Stimulated activated CD4-positive, alpha-beta T cell treated with anti-CD3 and anti-CD28 coated beads, TNF-alpha, amount 100 ng/mL, for 48 hours (primary cell): ENCODE measurements at regions not wholly inside any gene's neighbourhood (a gene's known extent, or its start where the extent isn't known, plus 50 kb on each side); places are given as distances from the start of the nearest gene placed in this dataset.

Source experiments
- DNase-seq, 3 donors: peaks; one replicate each; pipeline ENCODE4 v3.0.0-alpha.2; 2020; ENCODE audit warnings: low read depth in 3 of 3

DNA sequence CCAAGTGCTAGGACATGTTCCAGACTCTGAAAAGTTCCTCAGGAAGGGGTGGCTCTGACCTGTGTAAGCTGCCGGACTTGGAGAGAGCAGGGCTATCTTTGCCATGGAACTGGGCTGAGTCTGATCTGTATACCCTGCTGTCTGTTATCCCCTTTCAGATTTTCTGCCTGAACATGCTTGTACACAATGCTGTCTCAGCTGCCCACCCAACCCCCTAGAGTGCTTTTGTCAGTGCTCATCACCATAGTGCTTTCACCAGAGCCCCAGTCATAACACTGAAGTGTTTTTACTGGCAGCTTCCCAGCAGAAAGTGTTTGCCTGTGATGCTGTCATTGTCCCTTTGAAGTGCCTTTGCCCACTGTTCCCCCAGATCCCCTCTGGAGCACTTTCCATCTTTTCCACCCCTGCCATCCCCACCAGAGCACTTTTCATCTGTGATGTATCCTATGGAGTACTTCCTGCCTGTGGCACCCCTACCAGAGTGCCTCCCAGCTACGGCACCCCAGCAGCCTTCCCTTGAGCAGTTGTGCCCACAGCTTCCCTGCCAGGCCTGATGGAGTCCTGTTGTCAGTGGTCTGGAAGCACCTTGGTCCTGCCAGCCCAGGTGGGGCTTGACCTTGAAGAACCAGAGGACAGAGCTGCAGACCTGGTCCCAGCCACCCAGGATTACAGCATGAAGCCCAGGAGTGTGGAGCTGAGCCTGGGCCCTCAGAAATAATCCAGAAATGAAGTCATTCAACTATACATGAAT is 397.7 kb downstream of the DIPK2A start:
- no peak for DNase-seq

DNA sequence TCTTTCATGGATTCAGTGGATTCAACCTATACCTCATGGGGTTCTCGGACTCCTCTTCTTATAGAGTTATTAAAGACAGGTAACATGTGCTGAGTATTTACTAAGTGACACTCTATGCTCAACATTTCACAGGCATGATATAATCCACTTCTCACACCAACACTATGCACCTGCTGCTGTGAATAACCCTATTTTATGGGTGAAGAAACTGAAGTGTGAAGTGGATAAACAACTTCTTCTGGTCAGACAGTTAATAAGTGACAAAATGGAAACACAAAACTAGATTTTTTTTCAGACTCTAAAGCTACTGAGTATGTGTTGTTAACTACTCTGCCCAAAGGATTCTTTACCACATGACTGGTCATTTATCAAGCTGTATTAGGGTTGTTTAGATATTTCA is 403.5 kb downstream of the DIPK2A start:
- DNase-seq: no peak

DNA sequence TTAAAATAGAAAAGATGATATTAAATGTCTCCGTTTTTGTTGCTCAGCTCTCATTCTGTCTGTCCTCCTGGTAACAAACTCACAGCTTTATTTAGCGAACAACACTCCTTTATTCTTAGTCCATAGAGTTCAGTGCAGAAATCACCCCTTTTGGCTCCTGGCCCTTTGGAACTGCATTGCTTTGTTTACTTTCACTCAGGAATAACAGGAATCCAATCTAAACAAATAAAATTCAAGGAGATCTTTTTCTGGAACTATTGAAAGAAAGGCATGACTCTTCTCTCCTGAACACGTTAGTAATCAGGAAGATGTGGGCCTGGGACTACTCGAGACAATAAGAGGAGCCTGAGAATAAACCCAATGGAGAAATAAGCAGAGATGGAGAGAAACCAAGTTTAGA is 409.2 kb downstream of the DIPK2A start:
- DNase-seq: no peak

DNA sequence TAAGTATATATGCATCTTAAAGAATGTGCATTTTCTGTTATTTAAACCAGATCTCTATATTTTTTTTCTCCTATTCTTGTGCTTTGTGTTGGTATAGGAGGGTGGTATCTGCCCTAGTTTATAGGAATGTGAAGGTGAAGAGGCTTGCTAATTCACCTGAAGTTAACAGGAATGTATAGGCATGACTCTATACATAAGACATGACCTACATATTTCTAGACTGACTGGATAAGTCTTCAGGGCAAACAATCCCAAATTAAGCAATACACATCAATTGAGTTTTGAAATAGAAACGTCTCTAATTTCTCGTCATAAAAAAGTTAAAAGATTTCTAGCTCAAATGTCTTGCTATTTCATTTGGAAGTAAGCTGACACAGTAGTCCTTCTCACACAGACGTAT is 410.0 kb downstream of the DIPK2A start:
- no peak for DNase-seq

DNA sequence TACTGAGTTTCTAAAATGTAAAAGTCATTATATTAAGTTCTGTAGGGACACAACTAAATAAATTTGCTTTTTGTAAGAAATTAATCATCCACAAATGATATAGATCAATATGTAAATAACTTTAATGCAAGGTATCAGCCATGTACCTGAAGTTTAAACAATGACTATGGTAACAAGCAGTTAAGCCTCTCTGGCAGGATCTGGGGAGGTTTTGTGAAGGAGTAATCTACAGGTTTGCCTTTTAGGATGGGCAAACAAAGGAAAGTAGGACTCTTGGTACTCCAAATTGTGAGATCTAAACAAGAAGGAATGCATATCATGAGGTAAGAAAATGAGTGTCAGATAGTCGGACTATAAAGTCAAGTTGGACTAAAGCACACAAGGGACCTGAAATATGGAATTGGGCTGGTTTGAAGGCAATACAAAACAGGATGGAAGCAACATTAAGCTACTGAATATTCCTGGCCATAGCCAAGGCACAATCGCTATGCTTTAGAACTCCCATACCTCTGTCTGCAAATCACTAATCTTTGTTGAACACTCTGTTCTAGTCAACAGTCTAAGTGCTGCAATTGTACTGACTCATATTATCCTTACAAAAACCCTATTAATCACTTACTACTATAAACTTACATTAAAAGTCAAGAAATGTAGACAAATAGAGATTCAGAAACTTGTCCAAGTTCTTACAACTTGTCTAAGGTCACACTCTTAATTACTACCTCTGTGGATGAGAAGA is 412.8 kb downstream of the DIPK2A start:
- DNase-seq: no peak

DNA sequence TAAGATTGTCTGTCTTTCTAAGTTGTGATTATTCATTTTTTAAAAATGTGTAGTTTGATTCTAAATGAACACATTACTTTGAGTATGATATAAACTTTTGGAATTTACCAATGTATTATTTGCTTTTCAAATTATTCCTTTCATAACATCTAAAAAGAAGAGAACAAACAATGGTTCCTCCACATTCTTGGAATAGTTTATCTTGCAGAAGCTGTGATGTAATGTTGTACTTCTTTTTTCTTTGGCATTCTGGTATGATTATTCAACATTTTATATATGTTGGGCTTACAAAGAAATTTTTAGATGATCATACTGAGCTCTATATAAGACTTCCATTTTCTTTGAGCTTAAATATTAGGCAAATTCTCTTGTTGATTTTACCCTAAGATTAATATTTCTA is 419.2 kb downstream of the DIPK2A start:
- no peak for DNase-seq

DNA sequence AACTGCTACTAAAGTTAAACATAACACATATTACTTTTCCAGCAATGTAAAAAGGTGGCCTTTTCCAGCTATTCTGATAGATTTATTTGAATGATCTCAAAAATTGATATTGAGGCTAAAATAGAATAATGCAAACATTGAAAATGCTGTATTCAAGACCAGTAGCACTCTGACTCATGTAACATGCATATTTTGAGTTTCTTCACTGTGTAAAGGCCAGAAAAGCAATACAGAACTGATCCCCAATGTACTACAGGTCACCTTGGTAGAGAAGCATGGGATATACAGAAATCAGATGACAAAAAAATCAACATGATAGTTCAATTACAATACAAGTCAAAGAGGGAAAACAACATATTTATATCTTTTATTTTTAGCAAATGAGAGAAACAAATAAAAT is 419.6 kb downstream of the DIPK2A start:
- DNase-seq: no peak

DNA sequence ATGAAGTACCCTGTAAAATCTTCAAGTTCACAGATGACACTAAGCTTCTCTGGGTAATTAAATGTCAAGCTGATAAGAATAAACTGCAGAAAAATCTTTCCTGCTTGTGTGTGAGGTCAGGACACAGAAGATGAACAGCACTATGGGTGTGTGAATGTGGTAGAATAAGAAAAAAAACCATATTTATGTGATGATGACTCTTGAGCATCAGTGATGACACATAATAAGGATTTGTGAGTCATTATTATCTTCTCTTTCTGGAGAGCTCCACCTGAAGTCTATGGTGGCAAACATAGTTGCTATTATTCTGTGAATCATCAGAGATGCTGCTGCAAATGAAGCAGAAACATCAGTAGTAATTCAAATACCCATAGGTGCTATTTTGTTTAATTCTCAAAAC is 422.4 kb downstream of the DIPK2A start:
- DNase-seq: no peak

DNA sequence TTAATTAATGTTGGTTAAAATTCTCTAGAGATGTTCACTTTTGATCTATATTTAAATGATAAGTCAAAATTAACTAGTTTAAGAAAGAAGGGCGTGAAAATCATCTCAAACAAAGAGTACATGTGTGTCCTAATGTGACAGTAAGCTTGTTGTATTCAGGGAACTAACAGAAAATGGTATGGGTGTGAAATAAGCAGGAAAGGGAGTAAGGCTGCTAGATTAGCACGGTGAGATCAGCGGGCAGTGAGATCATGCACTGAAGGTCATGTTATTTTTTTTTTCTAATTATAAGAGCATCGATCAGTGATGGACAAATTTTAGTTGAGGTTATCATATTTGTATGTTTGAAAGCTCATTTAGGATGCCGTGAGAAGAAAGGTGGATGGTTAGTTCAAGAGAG is 430.8 kb downstream of the DIPK2A start:
- no peak for DNase-seq

DNA sequence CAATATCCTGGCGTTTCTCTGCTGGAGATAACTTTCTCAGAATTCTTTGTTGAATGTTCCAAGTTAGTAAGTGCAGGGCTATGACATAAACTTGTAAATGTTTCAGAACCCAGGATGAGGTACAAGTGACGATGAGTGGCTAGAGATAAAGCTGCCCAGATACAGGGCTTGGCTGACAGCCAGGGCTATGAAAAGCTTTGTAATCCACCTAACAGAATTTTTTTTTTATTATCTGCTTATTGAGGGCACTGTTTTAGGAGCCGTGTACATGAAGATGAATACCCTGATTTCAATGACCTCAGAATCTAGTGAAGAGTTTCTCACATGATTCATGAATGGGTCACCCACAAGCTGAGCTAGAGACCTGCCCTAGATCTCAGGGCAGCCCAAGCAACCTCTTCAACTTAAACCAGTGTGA is 431.4 kb downstream of the DIPK2A start:
- DNase-seq: no peak

DNA sequence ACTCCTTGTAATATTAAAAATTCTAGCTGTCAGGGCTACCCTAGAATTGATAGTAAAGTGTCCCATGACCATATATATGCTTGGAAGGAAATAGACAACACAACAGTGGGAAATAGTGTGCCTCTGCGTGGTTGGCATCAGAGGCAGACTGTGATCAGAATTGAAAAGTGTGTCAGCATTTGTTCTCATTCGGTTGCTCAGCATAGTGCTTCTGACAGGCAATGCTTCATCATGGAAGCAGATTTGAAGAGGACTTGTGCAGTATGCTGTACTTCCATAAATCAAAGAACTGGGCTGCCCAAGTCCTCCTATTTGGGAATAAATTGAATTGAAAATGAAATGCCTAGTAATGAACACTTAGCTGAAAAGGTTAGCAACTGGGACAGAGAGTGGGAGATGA is 435.7 kb downstream of the DIPK2A start:
- no peak for DNase-seq

DNA sequence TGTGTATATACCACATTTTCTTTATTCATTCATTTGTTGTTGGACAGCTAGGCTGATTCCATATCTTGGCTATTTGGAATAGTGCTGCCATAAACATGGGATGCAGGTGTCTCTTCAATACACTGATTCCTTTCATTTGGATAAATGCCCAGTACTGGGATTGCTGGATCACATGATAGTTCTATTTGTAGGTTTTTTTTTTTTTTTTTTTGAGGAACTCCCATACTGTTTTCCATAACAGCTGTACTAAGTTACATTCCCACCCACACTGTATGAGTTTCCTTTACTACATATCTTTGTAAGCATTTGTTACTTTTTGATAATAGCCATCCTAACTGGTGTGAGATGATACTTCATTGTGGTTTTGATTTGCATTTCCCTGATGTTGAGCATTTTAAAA is 437.7 kb downstream of the DIPK2A start:
- DNase-seq: no peak

DNA sequence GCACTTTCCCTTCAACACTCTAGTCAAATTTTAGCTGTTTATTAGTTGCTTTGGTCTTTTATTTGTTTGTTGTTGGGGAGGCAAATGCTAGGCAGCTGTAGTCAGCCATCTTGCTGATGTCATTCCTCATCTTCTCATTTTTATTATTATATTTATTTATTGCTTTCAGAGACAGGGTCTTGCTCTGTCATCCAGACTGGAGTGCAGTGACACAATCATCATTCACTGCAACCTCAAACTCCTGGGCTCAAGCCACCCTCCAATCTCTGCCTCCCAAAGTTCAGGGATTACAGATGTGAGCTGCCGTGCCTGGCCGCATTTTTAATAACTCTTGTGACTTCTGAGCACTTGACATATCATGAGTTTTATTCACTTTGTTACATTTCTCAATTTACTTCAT is 441.4 kb downstream of the DIPK2A start:
- no peak for DNase-seq

DNA sequence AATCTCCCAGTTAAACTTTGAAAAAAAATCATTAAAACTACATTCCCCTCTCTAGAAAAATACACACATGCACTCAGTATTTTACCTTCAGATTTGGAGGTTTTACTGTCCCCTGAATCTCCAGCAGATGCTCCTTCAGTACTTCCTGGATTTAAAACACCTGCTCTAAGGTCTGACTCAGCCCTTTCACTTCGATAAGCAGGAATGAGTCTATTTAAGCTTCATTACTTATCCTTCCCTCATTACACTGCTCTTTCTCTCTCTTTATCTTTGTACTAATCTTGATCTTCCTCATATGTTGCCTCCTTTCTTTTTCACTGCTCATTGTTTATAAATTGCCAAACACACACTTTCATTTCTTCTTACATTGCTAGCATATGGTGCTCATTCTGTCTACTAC is 443.9 kb downstream of the DIPK2A start:
- no peak for DNase-seq

DNA sequence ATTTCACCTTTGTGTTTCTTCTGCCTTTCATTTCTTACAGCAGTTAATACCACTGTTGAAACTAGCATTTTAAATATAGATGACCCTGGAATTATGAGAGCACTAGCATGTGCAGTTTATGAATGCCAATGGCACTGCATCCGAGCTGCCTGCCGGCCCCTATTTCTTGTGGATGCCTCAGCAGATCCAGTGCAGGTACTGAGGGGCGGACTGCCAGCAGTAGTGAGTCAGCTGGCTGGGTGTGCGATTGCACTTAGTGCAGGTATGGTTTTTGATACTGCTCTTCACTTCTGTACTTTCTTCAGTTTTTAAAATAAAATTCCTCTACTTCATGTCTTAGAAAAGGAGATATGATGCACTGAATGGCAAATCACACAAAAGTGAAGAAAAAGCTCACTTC is 453.0 kb downstream of the DIPK2A start:
- no peak for DNase-seq

DNA sequence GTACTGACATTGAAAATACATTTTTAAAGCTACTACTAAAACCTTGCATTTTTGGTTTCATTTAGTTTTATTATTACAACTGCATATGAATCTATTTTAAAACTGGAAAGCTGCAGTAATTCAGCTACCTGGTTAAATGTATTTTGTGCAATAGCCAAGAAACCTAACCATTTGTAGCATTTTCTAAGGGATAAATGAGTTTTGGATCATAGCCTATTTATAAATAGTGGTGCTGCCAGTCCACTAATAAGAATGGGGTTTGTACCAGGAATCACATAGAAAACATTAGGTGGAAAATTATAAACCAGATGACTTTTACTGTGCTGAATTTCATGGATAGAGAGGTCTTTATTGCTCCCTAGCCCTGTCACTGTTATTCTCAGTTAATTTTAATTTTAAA is 454.7 kb downstream of the DIPK2A start:
- DNase-seq: no peak

DNA sequence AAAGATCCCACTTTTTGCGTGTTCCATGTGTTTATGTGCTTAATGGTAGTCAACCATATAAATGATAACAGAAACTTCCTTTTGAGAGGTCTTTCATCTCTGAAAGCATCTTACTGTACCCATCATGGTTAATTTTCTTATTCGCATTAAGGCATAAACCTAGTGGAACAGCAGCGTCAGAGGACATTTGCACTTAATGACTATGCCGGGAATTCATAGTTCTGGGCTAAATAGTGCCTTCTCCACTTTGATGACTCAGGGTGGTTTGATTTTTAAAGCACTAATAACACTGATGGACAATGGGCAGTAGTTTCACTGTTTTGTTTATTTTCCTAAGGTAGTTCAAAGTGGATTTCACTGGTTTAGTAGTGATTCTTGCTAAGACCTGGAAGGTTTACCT is 455.3 kb downstream of the DIPK2A start:
- DNase-seq: no peak

DNA sequence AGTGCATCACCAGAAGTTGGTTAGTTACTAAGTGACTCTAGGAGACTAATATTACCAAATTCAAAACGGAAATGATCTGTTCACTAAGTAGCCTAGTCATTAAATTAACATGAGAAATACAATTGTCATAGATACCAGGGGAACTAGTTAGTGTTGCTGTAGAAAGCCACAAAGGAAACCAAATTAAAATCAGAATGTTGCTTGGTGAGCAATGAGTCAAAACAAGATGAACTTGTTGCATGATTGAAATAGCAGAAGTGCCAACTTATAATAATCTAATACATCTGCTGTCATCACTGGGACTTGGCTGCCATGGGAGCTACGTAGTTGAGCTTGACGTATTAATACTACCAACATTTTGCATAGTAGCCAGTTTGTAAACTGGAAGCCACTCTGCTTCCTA is 458.1 kb downstream of the DIPK2A start:
- no peak for DNase-seq

DNA sequence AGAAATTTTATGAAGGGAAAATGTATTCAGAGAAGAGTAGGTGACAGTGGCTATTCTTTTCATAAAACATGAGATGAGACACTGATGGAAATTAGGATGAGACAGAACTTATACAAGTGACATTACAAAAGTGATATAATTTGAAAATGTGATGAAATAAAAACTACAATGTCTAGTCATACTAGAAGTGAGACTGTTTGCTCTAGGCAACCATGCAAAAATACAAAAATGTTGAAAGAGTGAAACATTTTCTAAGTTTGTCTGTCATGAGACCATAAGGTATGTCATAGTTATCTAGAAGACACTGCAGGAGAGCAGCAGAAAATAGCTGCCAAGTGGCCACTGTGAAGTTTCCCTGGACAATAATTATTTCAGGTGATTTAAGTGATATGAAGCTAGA is 459.5 kb downstream of the DIPK2A start:
- no peak for DNase-seq

DNA sequence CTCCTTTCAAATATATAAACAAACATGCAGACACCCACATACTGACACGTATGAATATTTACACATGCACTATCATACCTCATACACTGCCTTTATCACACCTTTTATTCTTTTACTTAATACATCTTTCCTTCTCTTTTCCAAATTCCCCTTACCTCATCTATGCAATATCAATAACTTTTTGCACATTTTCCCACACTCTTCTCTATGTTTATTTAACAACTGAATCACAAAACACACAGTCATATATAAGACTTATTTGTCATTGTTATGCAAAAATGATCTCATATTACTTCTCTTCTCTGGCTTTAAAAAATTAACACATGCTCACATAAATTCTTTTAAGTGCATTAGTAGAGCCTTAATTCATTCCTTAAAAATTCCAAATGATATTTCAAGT is 461.4 kb downstream of the DIPK2A start:
- no peak for DNase-seq

DNA sequence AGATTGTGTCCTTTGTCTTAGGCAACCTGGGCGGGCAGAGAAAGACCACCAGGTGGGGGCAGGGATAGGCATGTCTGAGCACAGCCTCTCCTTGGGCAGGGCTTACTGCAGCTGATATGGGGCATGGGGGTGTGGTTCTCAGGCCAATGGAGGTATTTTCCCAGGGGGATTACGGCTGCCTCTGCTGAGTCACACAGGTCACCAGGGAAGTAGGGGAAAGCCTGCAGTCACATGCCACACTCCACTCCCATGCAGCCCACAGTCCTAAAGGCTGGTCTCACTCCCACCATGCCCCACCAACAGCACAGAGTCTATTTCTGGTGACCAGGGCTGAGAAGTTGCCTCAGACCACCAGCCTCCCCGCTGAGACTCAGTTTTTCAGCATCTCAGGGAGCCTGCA is 466.4 kb downstream of the DIPK2A start:
- DNase-seq: no peak

DNA sequence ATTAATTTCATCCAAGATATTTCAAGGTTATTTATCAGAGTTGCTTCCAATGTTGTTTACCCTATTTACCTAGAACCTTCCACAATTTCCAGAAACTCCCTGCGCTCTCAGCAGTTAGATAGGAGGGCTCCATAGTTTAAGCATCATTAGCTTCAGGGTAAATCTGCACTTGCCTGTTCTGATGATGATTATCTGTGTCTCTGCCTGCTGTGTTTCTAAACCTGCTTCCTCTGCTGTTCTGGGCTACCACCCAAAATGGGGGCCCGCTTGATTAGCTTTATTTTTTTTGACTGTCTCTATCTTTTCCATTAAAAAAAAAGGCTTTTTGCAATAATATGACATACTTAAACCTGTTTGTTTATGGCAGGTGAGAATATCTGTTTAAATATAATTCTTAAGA is 472.4 kb downstream of the DIPK2A start:
- DNase-seq: no peak

DNA sequence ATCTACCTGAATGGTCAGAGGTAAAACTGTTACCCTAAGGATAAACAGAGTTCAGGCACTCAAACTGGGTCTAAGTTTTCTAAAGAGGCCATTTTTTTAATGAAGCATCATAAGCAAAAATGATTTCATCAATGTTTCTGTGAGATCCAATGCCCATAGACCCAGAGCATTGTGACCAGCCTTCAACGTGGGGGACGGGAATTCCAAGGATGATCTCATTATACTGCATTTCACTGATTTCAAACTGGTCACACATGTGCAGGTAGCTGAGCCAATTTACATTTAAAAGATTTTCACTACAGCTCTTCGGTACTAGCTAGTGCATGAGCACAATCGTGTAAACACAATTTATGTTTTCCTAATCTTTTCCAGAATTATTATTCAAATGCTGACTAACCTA is 472.9 kb downstream of the DIPK2A start:
- DNase-seq: no peak
